Tibial nerve (tissue), 4 donors: ENCODE measurements at regions not wholly inside any gene's neighbourhood (a gene's known extent, or its start where the extent isn't known, plus 50 kb on each side); places are given as distances from the start of the nearest gene placed in this dataset.

ENCODE experiments used
- DNase-seq, 2 donors: peaks; one replicate each; pipeline ENCODE4 v3.0.0-alpha.2; 2019; ENCODE audit warnings: low spot score in 2 of 2
- H3K27ac ChIP-seq, 4 donors: fragments of 200-600 bp; sonication (generic) in 3 of 4; one replicate each; pipeline ENCODE4 v1.5.1; 2017 to 2019; ENCODE audit warnings: mild to moderate bottlenecking in 1 of 4
- H3K27me3 ChIP-seq, 2 donors: fragments of 200-600 bp; sonication (generic) in 1 of 2; one replicate each; pipeline versions ENCODE4 v1.5.1 to v1.6.0; 2017 to 2019
- H3K36me3 ChIP-seq, 3 donors: fragments of 200-600 bp; sonication (generic); one replicate each; pipeline ENCODE4 v1.5.1; 2018 to 2019
- H3K4me1 ChIP-seq, 4 donors: fragments of 200-600 bp; sonication (generic) in 3 of 4; one replicate each; pipeline ENCODE4 v1.5.1; 2017 to 2019
- H3K4me3 ChIP-seq, 4 donors: fragments of 200-600 bp; sonication (generic) in 3 of 4; one replicate each; pipeline ENCODE4 v1.5.1; 2017 to 2019; ENCODE audit warnings: mild to moderate bottlenecking in 1 of 4, moderate library complexity in 1 of 4
- H3K9me3 ChIP-seq, 4 donors: fragments of 200-600 bp; sonication (generic) in 3 of 4; one replicate each; pipeline ENCODE4 v1.5.1; 2017 to 2019
- EP300 ChIP-seq, 2 donors: sonication (generic); formaldehyde crosslinking; IDR thresholded peaks; one replicate each; pipeline ENCODE4 v1.6.1; 2017; ENCODE audit warnings: antibody characterized with exemption in 2 of 2, mild to moderate bottlenecking in 1 of 2
- POLR2A ChIP-seq, 2 donors: fragments of 450-650 bp; IDR thresholded peaks; one replicate each; pipeline ENCODE4 v1.6.1; 2017; ENCODE audit warnings: antibody characterized with exemption in 2 of 2, mild to moderate bottlenecking in 2 of 2, moderate library complexity in 2 of 2
- WGBS, 2 donors: methylation state at CpG; one replicate each; pipeline ENCODE4 v1.1.5; 2018; 5-methylcytosine and 5-hydroxymethylcytosine counted together
- TF ChIP-seq, protein P1 (sequence below), 5 experiments: fragments of 200-600 bp in 3 of 5; fragments of 450-650 bp in 2 of 5; sonication (generic) in 3 of 5; IDR thresholded peaks; one replicate each; pipeline ENCODE4 v1.5.1; 2016 to 2019; ENCODE audit warnings: antibody characterized with exemption in 5 of 5, mild to moderate bottlenecking in 3 of 5, moderate library complexity in 2 of 5

DNA sequence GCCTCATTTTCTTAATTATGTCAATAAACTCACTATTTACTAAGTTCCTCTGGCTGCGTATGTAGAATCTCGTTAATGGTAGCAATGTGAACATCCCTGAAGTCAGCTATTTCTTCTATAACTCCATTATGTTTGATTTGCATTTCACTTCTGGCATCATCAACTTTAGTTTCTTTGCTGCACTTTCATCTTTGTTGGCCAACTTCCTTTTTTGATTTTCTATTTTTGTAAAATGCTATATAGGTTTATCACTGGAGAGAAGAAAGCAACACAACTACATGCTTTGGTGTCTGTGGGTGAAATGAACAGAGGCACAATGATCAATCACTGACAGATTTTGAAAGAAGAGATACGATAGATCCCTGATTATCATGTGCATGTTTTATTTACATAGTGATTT is 58.5 kb upstream of the ATF7IP start:
- no peak overlapping the region for H3K27ac ChIP-seq
- H3K4me3 ChIP-seq, result no peak overlapping the region
- H3K36me3 ChIP-seq, result no peaks in the 10 kb centered on the region
- no peaks in the 10 kb centered on the region for H3K27me3 ChIP-seq
- H3K4me1 ChIP-seq, result no peaks in the 10 kb centered on the region
- 93 to 95% methylated on average over 3 of the region's 3 CpGs for WGBS, 2 donors
- DNase-seq, result no peak
- TF ChIP-seq, protein P1, sequence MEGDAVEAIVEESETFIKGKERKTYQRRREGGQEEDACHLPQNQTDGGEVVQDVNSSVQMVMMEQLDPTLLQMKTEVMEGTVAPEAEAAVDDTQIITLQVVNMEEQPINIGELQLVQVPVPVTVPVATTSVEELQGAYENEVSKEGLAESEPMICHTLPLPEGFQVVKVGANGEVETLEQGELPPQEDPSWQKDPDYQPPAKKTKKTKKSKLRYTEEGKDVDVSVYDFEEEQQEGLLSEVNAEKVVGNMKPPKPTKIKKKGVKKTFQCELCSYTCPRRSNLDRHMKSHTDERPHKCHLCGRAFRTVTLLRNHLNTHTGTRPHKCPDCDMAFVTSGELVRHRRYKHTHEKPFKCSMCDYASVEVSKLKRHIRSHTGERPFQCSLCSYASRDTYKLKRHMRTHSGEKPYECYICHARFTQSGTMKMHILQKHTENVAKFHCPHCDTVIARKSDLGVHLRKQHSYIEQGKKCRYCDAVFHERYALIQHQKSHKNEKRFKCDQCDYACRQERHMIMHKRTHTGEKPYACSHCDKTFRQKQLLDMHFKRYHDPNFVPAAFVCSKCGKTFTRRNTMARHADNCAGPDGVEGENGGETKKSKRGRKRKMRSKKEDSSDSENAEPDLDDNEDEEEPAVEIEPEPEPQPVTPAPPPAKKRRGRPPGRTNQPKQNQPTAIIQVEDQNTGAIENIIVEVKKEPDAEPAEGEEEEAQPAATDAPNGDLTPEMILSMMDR (IDR thresholded peaks at IDR 0.05), result no peak
- TF ChIP-seq EP300 (IDR thresholded peaks at IDR 0.05) (no peak), POLR2A (IDR thresholded peaks at IDR 0.05) (no peak)
- peaks cover 0 to 12% (median 0%) of the 10 kb centered on the region in 4 donors for H3K9me3 ChIP-seq

DNA sequence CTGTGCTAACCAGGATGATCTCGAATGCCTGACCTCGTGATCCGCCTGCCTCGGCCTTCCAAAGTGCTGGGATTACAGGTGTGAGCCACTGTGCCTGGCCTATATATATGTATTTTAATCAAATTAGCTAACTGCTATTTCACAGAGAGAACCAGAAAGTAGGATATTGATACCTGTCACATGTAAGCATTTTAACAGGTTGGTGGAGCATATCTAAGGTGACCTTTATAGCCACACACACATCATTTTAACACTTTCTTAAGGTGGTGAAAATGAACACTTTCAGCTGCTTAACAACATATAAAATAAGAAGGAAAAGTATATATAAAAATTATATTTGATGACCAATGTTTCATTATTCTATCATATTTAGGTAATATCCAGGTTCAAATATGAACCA is 57.0 kb upstream of the ATF7IP start:
- no peaks in the 10 kb centered on the region for H3K4me1 ChIP-seq
- H3K27ac ChIP-seq, result no peak overlapping the region
- H3K36me3 ChIP-seq, result no peaks in the 10 kb centered on the region
- DNase-seq, result no peak
- WGBS, 2 donors, result 97 to 98% methylated on average over 4 of the region's 4 CpGs
- H3K4me3 ChIP-seq, result no peak overlapping the region
- H3K27me3 ChIP-seq, result no peaks in the 10 kb centered on the region
- H3K9me3 ChIP-seq, result peaks cover 0 to 8% (median 0%) of the 10 kb centered on the region in 4 donors
- TF ChIP-seq EP300 (IDR thresholded peaks at IDR 0.05) (no peak), POLR2A (IDR thresholded peaks at IDR 0.05) (no peak)
- TF ChIP-seq, protein P1 (IDR thresholded peaks at IDR 0.05), result no peak

DNA sequence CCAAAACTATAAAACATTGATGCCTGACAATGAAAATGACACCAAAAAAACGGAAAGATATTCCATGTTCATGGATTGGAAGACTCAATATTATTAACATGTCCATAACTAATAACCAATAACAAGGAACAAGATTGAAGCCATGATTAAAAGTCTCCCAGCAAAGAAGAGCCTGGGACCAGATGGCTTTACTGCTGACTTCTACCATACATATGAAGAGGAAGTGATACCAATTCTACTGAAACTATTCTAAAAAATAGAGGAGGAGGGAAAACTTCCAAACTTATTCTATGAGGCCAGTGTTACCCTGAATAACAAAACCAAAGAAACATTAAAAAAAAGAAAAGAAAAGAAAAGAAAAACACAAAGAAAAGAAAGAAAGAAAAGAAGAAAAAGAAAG is 54.6 kb upstream of the ATF7IP start:
- H3K27ac ChIP-seq, result no peak overlapping the region
- no peaks in the 10 kb centered on the region for H3K4me1 ChIP-seq
- 87 to 91% methylated on average over 1 of the region's 1 CpG for WGBS, 2 donors
- H3K4me3 ChIP-seq, result no peak overlapping the region
- peaks cover 0 to 8% (median 0%) of the 10 kb centered on the region in 4 donors for H3K9me3 ChIP-seq
- H3K36me3 ChIP-seq, result no peaks in the 10 kb centered on the region
- TF ChIP-seq POLR2A (IDR thresholded peaks at IDR 0.05) (no peak), EP300 (IDR thresholded peaks at IDR 0.05) (no peak)
- DNase-seq, result no peak
- H3K27me3 ChIP-seq, result no peaks in the 10 kb centered on the region

DNA sequence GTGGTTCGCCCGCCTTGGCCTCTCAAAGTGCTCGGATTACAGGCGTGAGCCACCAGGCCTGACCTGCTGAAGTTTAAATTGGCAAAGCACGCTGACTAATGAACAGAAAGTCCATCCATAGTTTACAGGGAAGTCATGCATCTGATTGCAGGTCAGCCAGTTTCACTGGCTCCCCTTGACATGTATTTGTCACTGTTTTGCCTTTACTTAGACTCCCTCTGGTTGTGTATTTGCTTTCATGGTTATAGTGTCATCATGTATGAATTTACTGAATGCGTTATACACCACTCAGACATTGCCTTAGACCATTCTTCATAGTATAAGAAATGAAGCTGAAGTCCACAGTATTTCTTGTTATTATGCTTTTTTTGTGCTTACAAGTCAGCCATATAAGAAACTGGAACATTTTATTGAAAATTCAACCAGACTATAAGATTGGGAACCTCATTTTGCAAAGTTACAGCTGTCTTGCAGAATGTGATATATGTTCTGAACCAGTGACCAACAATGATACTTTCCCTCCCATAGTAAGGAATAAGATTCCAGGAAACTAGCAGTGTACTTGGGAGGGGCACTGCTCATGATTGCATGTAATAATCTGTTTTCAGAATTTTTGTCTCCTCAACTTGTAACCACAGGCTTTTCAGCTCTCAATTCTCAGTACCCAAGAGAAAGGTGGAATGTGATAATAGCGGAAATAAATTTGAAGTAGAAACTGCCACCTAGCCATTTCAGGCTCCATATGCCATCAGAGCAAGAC is 51.9 kb upstream of the ATF7IP start:
- DNase-seq, result no peak
- TF ChIP-seq, protein P1 (IDR thresholded peaks at IDR 0.05), result no peak
- no peak for TF ChIP-seq POLR2A (IDR thresholded peaks at IDR 0.05)
- no peak for TF ChIP-seq EP300 (IDR thresholded peaks at IDR 0.05)
- Histone ChIP-seq H3K27ac (no peak overlapping the region), H3K4me1 (no peaks in the 10 kb centered on the region), H3K36me3 (no peaks in the 10 kb centered on the region), H3K4me3 (no peak overlapping the region), H3K27me3 (no peaks in the 10 kb centered on the region), H3K9me3 (peaks cover 0 to 4% (median 0%) of the 10 kb centered on the region in 4 donors)
- 93 to 95% methylated on average over 7 of the region's 7 CpGs for WGBS, 2 donors

DNA sequence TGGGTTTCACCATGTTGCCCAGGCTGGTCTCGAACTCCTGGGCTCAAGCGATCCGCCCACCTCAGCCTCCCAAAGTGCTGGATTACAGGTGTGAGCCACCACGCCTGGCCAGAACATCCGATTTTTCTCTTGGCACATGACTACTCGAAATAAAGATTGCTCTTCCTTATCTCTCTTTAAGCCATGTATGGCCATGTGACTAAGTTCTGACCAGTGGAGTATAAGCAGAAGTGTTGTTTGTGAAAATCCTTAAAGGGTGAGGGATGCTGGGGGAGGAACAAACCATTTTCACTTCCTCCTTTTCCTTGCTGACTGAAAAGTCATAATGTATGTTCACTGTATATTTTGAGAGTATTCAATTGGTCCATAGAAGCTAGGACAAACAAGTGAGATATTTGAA is 50.7 kb upstream of the ATF7IP start:
- H3K9me3 ChIP-seq, result peaks cover 0 to 4% (median 0%) of the 10 kb centered on the region in 4 donors
- no peak overlapping the region for H3K27ac ChIP-seq
- H3K27me3 ChIP-seq, result no peaks in the 10 kb centered on the region
- peak in 1 of 2 donors; percentile 5 for DNase-seq
- no peaks in the 10 kb centered on the region for H3K36me3 ChIP-seq
- no peaks in the 10 kb centered on the region for H3K4me1 ChIP-seq
- no peak overlapping the region for H3K4me3 ChIP-seq
- 94 to 95% methylated on average over 6 of the region's 6 CpGs for WGBS, 2 donors
- TF ChIP-seq EP300 (IDR thresholded peaks at IDR 0.05), result no peak
- no peak for TF ChIP-seq POLR2A (IDR thresholded peaks at IDR 0.05)
- TF ChIP-seq, protein P1 (IDR thresholded peaks at IDR 0.05), result no peak
